ENCODE measurements at regions not wholly inside any gene's neighbourhood (a gene's known extent, or its start where the extent isn't known, plus 50 kb on each side); places are given as distances from the start of the nearest gene placed in this dataset.

- Mint-ChIP-seq H3K4me3 (ENCODE audit: unreplicated experiment) (no peak overlapping the region), H3K4me1 (ENCODE audit: low read depth, unreplicated experiment) (no peaks in the 10 kb centered on the region), H3K9me3 (ENCODE audit: unreplicated experiment) (no peaks in the 10 kb centered on the region), H3K36me3 (ENCODE audit: insufficient read depth, unreplicated experiment) (no peaks in the 10 kb centered on the region), H3K27ac (ENCODE audit: unreplicated experiment) (no peak overlapping the region), H3K27me3 (ENCODE audit: insufficient read depth, unreplicated experiment) (no peaks in the 10 kb centered on the region)
- no peaks in the 10 kb centered on the region for H3K4me1 ChIP-seq
- H3K4me3 ChIP-seq (ENCODE audit: low read depth, low read length), result no peak overlapping the region
- ChIA-PET CTCF (no interaction called here), POLR2A (no interaction called here)
- no peaks in the 10 kb centered on the region for H3K36me3 ChIP-seq (ENCODE audit: control insufficient read depth, insufficient read depth, low read length)
- TF ChIP-seq CTCF (IDR thresholded peaks at IDR 0.05; ENCODE audit: insufficient read depth in 1 of 2, low read depth in 1 of 2, low read length in 1 of 2, severe bottlenecking in 1 of 2, unreplicated experiment in 1 of 2), result no peak
- no peak for DNase-seq
- H3K27me3 ChIP-seq (replicated peaks; ENCODE audit: control insufficient read depth, insufficient read depth, low read length), result no peaks in the 10 kb centered on the region
- no TSS peak for BruUV-seq (replicated peaks)
- intact Hi-C loops (cut with micrococcal nuclease; ENCODE audit: unreplicated experiment), result no loop called here
- H3K9me3 ChIP-seq, result no peaks in the 10 kb centered on the region
Observed at GRCh38 chr1:105874621-105875020, 1181.9 kb upstream of the PRMT6 start.

DNA sequence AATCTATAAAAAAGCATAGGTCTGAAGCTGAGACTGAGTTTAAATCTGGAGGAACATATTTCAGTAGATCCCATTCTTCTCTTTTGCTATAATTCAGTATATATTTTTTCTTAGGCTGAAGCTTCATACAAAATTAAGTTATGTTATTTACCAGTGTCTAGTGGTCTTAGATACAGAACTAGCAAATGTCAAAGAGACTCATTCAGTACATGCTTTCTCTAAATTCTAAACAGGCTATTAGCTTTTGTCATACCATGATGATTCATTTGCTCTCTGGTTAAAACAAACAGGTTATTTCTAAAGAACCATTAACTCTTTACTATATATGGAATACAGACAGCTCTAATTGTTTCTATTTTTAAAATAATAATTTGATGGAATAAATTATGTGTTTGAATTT is 1170.2 kb upstream of the PRMT6 start:
- ChIA-PET CTCF (no interaction called here), POLR2A (no interaction called here)
- H3K27me3 Mint-ChIP-seq (ENCODE audit: insufficient read depth, unreplicated experiment), result peaks cover 7% of the 10 kb centered on the region
- Histone ChIP-seq H3K9me3 (no peaks in the 10 kb centered on the region), H3K27me3 (replicated peaks; ENCODE audit: control insufficient read depth, insufficient read depth, low read length) (no peaks in the 10 kb centered on the region), H3K36me3 (ENCODE audit: control insufficient read depth, insufficient read depth, low read length) (no peaks in the 10 kb centered on the region), H3K4me3 (ENCODE audit: low read depth, low read length) (no peak overlapping the region), H3K4me1 (no peaks in the 10 kb centered on the region)
- DNase-seq, result no peak
- intact Hi-C loops (cut with micrococcal nuclease; ENCODE audit: unreplicated experiment), result no loop called here
- no peaks in the 10 kb centered on the region for H3K4me1 Mint-ChIP-seq (ENCODE audit: low read depth, unreplicated experiment)
- H3K36me3 Mint-ChIP-seq (ENCODE audit: insufficient read depth, unreplicated experiment), result no peaks in the 10 kb centered on the region
- no peaks in the 10 kb centered on the region for H3K9me3 Mint-ChIP-seq (ENCODE audit: unreplicated experiment)
- H3K27ac Mint-ChIP-seq (ENCODE audit: unreplicated experiment), result no peak overlapping the region
- H3K4me3 Mint-ChIP-seq (ENCODE audit: unreplicated experiment), result no peak overlapping the region
- BruUV-seq (replicated peaks), result no TSS peak
- TF ChIP-seq CTCF (IDR thresholded peaks at IDR 0.05; ENCODE audit: insufficient read depth in 1 of 2, low read depth in 1 of 2, low read length in 1 of 2, severe bottlenecking in 1 of 2, unreplicated experiment in 1 of 2), result no peak

DNA sequence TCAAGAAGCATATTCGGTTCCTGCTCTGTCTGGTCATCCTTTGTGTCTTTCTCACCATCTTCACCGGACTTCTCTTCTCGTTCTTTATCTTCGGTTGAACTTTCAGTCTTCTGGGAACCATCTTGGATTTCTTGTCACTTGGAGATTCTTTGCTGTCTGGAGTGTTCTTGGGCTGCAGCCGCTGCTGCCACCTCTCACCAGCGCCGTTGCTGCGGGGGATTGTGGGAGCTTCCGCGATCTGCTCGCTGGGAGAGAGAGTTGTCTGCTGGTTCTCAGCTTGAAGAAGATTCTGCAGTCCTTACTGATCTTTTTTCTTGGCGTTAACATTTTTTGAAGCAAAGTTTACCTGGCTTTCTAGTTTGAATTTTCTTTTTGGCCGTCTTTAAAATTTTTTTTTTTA is 1165.2 kb upstream of the PRMT6 start:
- POLR2A ChIA-PET, result no interaction called here
- intact Hi-C loops (cut with micrococcal nuclease; ENCODE audit: unreplicated experiment), result no loop called here
- Histone ChIP-seq H3K36me3 (ENCODE audit: control insufficient read depth, insufficient read depth, low read length) (no peaks in the 10 kb centered on the region), H3K4me1 (no peaks in the 10 kb centered on the region), H3K9me3 (no peaks in the 10 kb centered on the region), H3K4me3 (ENCODE audit: low read depth, low read length) (no peak overlapping the region), H3K27me3 (replicated peaks; ENCODE audit: control insufficient read depth, insufficient read depth, low read length) (no peaks in the 10 kb centered on the region)
- Mint-ChIP-seq H3K36me3 (ENCODE audit: insufficient read depth, unreplicated experiment) (no peaks in the 10 kb centered on the region), H3K9me3 (ENCODE audit: unreplicated experiment) (no peaks in the 10 kb centered on the region), H3K4me3 (ENCODE audit: unreplicated experiment) (peak overlapping the region; percentile 53), H3K4me1 (ENCODE audit: low read depth, unreplicated experiment) (no peaks in the 10 kb centered on the region), H3K27ac (ENCODE audit: unreplicated experiment) (no peak overlapping the region), H3K27me3 (ENCODE audit: insufficient read depth, unreplicated experiment) (peaks cover 3% of the 10 kb centered on the region)
- CTCF ChIA-PET, result no interaction called here
- TF ChIP-seq CTCF (IDR thresholded peaks at IDR 0.05; ENCODE audit: insufficient read depth in 1 of 2, low read depth in 1 of 2, low read length in 1 of 2, severe bottlenecking in 1 of 2, unreplicated experiment in 1 of 2), result no peak
- no peak for DNase-seq
- no TSS peak for BruUV-seq (replicated peaks)
